ENCODE measurements at regions not wholly inside any gene's neighbourhood (a gene's known extent, or its start where the extent isn't known, plus 50 kb on each side); places are given as distances from the start of the nearest gene placed in this dataset.

GRCh38 chr20:5675103-5676091, 64.6 kb upstream of the GPCPD1 start:
- H4K20me1 ChIP-seq (ENCODE audit: insufficient read depth, low read length): no peaks in the 10 kb centered on the region
- no peaks in the 10 kb centered on the region for H3K9me3 ChIP-seq (replicated peaks; ENCODE audit: insufficient read depth, low read length)
- no peaks in the 10 kb centered on the region for H3K9me2 ChIP-seq (replicated peaks; ENCODE audit: insufficient read depth, low read length)
- H3K27ac ChIP-seq (ENCODE audit: low read length): no peak overlapping the region
- peaks cover 5% of the 10 kb centered on the region; the same call in 1 of the 2 replicates for H3K4me1 ChIP-seq (ENCODE audit: low read length)
- no peaks in the 10 kb centered on the region for H3K27me3 ChIP-seq (replicated peaks; ENCODE audit: insufficient read depth, low read length)
- TF ChIP-seq EZH2phosphoT487 (IDR thresholded peaks at IDR 0.05; ENCODE audit: low read length) (no peak), CTCF (IDR thresholded peaks at IDR 0.05; ENCODE audit: low read length) (no peak), EZH2 (optimal IDR thresholded peaks at IDR 0.05; ENCODE audit: low read depth, low read length) (no peak)
- no peak overlapping the region for H3K4me2 ChIP-seq (ENCODE audit: low read depth, low read length)
- no peaks in the 10 kb centered on the region for H3K36me3 ChIP-seq (replicated peaks; ENCODE audit: insufficient read depth, low read length)
- H3F3A ChIP-seq (ENCODE audit: insufficient read depth, low read length): peaks cover 7% of the 10 kb centered on the region
- H3K79me2 ChIP-seq (ENCODE audit: low read length): no peaks in the 10 kb centered on the region
- H2AFZ ChIP-seq (ENCODE audit: low read length): no peak overlapping the region
- no peak for DNase-seq
- H3K9ac ChIP-seq (ENCODE audit: low read length): no peak overlapping the region
- no peak overlapping the region for H3K4me3 ChIP-seq (ENCODE audit: low read length)

GRCh38 chr20:5674176-5674660, 63.4 kb upstream of the GPCPD1 start:
- Histone ChIP-seq H3K9me3 (replicated peaks; ENCODE audit: insufficient read depth, low read length) (no peaks in the 10 kb centered on the region), H3K9me2 (replicated peaks; ENCODE audit: insufficient read depth, low read length) (no peaks in the 10 kb centered on the region), H3K36me3 (replicated peaks; ENCODE audit: insufficient read depth, low read length) (no peaks in the 10 kb centered on the region), H3F3A (ENCODE audit: insufficient read depth, low read length) (peaks cover 7% of the 10 kb centered on the region), H3K27me3 (replicated peaks; ENCODE audit: insufficient read depth, low read length) (no peaks in the 10 kb centered on the region), H3K27ac (ENCODE audit: low read length) (peak overlapping the region; percentile 3; the same call in 1 of the 2 replicates), H3K9ac (ENCODE audit: low read length) (no peak overlapping the region), H4K20me1 (ENCODE audit: insufficient read depth, low read length) (no peaks in the 10 kb centered on the region), H2AFZ (ENCODE audit: low read length) (no peak overlapping the region), H3K4me1 (ENCODE audit: low read length) (peaks cover 5% of the 10 kb centered on the region; the same call in 1 of the 2 replicates), H3K79me2 (ENCODE audit: low read length) (no peaks in the 10 kb centered on the region), H3K4me2 (ENCODE audit: low read depth, low read length) (peak overlapping the region; percentile 7; the same call in 1 of the 2 replicates), H3K4me3 (ENCODE audit: low read length) (no peak overlapping the region)
- DNase-seq: peak; percentile 56
- TF ChIP-seq CTCF (IDR thresholded peaks at IDR 0.05; ENCODE audit: low read length): no peak
- no peak for TF ChIP-seq EZH2phosphoT487 (IDR thresholded peaks at IDR 0.05; ENCODE audit: low read length)
- TF ChIP-seq EZH2 (optimal IDR thresholded peaks at IDR 0.05; ENCODE audit: low read depth, low read length): no peak

- no peaks in the 10 kb centered on the region for H3K9me3 ChIP-seq (replicated peaks; ENCODE audit: insufficient read depth, low read length)
- TF ChIP-seq EZH2phosphoT487 (IDR thresholded peaks at IDR 0.05; ENCODE audit: low read length) (no peak), CTCF (IDR thresholded peaks at IDR 0.05; ENCODE audit: low read length) (no peak), EZH2 (optimal IDR thresholded peaks at IDR 0.05; ENCODE audit: low read depth, low read length) (no peak)
- H2AFZ ChIP-seq (ENCODE audit: low read length): no peak overlapping the region
- H3K4me2 ChIP-seq (ENCODE audit: low read depth, low read length): no peak overlapping the region
- no peaks in the 10 kb centered on the region for H4K20me1 ChIP-seq (ENCODE audit: insufficient read depth, low read length)
- no peak overlapping the region for H3K27ac ChIP-seq (ENCODE audit: low read length)
- no peak overlapping the region for H3K9ac ChIP-seq (ENCODE audit: low read length)
- H3K36me3 ChIP-seq (replicated peaks; ENCODE audit: insufficient read depth, low read length): no peaks in the 10 kb centered on the region
- H3K27me3 ChIP-seq (replicated peaks; ENCODE audit: insufficient read depth, low read length): no peaks in the 10 kb centered on the region
- no peaks in the 10 kb centered on the region for H3K79me2 ChIP-seq (ENCODE audit: low read length)
- peaks cover 5% of the 10 kb centered on the region; the same call in 1 of the 2 replicates for H3K4me1 ChIP-seq (ENCODE audit: low read length)
- H3F3A ChIP-seq (ENCODE audit: insufficient read depth, low read length): peaks cover 7% of the 10 kb centered on the region
- no peaks in the 10 kb centered on the region for H3K9me2 ChIP-seq (replicated peaks; ENCODE audit: insufficient read depth, low read length)
- no peak overlapping the region for H3K4me3 ChIP-seq (ENCODE audit: low read length)
- no peak for DNase-seq
Measured at GRCh38 chr20:5670874-5671273, 60.1 kb upstream of the GPCPD1 start.

All from MM.1S (cell line).